ENCODE measurements at regions not wholly inside any gene's neighbourhood (a gene's known extent, or its start where the extent isn't known, plus 50 kb on each side); places are given as distances from the start of the nearest gene placed in this dataset.
A peak's percentile ranks its signal among the peaks of the same experiment; 100 is the strongest.
"Not testable (repeated sequence)": the region's sequence is repeated elsewhere in the genome, so short reads cannot be mapped to it uniquely, and the experiment has no call there.

DNA sequence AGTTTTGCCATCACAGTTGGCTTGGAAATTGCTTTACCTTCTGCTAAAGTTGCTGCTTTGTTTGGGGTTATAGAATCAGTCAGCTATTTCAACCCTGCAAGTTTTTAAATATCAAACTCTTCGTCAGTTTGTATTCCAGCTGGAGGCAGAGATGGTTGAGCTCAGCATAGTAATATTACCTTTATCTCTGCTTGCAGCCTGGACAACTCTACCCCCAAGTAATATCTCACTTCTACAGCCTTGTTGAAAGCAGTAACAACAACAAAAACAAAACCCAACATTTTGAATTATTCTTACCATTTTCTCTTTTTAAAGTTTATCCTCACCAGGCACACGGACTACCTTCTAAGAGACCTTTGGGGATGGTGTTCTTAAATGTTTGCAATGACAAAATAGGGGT is 239.1 kb upstream of the PHF14 start:
- no peak for DNase-seq (ENCODE audit: low read depth)

DNA sequence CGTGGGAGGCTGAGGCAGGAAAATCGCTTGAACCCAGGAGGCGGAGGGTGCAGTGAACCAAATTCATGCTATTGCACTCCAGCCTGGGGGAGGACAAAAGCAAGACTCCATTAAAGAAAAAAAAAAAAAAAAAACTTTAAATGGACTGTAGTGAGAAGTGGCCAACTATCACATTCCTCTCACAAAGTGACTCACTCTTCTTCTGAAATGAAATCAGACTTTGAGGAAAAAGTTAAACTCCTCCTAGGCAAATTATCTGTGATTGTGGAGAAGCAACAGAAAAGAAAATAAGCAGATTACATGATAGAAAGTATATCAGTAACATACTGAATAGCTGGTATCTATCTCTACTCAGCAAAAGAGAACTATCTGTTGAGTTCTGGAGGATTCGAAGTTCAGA is 234.3 kb upstream of the PHF14 start:
- DNase-seq (ENCODE audit: low read depth), result peak; percentile 53

DNA sequence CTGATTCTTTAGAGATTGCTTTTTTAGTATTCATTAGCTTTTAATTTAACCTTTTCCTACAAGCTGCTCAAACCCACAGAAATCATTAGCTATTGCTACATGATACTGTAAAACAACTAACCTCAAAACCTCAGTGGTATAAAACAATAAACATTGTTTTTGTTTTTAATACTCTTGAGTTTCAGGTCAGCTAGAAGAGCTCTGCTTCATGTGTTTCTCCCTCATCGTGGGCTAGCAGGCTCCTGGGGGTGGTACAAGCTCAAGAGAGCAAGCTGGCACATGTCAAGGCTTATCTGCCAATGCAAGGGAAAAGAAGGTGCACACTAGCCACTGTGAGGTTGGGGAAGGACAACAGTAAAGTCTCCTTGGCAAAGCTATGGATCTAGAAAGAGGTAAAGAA is 232.9 kb upstream of the PHF14 start:
- DNase-seq (ENCODE audit: low read depth), result no peak

DNA sequence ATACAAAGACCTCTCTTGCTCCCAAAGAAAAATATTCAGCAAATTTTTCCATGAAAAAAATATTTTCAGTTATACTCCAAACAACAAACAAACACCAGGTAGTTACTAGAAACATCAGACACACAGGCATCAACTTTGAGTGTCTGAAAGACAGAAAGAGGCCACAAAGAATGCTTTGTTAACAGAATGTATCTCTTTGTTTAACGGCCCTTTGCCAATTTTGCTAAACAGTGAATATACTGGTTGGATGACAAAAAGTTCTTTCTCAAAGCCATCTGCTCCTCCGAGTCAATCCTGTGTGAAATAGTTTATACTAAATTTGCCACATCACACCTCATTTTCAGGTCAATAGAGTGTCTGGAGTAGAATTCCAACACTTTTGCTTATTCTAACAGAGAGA is 216.7 kb upstream of the PHF14 start:
- DNase-seq (ENCODE audit: low read depth), result no peak

DNA sequence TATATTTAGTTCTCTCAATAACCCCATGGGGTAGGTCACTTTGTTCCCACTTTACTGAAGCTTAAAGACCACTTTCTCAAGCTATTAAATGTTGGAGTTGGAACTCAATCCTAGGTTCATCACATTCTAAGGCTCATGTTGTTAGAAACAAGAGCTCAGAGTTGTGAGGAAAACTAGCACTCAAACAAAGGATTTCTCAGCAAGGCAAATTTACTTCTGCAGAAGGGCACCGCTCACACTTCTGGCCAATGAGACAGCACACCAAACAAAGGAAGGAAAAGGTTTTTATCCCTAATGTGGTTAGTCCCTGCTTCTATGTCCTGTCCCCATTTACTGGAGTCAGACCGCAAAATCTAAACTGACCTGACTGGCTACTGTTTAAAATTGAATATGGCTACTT is 214.6 kb upstream of the PHF14 start:
- no peak for DNase-seq (ENCODE audit: low read depth)

DNA sequence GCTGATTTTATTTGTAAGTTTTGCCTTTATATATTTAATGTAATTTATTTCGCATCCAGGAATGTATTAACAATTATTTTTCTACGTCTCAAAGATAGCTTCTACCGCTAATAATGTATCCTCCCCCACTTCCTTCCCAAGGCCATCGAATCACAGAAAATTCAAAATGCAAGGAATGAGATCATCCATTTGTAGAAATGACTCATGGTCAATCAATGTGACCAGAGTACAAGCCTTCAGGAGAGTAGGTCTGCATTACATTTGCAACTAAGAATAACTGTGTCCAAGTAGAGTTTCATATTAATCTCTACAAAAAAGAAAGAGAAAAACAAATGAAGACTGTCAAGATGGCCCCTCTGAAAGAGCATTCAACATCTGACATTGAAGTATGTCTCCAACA is 205.9 kb upstream of the PHF14 start:
- peak; percentile 71 for DNase-seq (ENCODE audit: low read depth)

DNA sequence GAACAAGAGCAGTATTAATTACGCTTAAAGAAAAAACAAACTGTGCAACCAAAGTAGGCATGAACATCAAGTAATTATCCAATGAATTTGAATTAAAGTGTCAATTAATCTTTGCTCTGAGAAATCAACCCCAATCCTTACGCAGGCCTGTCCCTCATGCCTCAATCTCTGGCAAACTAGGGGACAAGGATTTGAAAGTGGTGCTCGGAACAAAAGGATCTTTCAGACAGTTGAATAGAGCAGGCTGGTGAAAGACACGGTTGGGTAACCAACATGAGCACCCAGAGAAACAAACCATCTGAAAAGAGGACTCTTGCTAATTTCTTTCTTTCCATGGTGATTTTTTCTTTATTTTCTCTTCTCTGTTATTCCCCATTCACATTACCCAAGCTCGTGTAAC is 203.5 kb upstream of the PHF14 start:
- no peak for DNase-seq (ENCODE audit: low read depth)

DNA sequence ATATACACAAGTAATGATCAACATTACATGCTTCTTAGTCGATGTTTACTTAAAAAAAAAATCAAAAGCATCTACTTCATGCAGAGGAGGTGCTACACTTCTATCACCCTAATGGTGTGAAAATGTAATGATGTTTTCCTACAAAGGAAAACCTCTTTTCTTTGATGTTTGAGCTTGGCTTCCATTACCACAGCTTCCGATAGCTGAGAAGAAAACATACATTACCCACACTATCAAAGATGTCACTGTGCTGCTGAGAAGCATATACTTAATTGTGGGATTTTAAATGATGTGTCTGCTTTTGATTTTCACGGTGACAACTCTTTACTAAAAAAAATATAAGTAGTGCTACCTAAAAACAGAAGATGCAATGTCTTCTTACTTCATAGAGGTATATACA is 200.2 kb upstream of the PHF14 start:
- DNase-seq (ENCODE audit: low read depth), result no peak

DNA sequence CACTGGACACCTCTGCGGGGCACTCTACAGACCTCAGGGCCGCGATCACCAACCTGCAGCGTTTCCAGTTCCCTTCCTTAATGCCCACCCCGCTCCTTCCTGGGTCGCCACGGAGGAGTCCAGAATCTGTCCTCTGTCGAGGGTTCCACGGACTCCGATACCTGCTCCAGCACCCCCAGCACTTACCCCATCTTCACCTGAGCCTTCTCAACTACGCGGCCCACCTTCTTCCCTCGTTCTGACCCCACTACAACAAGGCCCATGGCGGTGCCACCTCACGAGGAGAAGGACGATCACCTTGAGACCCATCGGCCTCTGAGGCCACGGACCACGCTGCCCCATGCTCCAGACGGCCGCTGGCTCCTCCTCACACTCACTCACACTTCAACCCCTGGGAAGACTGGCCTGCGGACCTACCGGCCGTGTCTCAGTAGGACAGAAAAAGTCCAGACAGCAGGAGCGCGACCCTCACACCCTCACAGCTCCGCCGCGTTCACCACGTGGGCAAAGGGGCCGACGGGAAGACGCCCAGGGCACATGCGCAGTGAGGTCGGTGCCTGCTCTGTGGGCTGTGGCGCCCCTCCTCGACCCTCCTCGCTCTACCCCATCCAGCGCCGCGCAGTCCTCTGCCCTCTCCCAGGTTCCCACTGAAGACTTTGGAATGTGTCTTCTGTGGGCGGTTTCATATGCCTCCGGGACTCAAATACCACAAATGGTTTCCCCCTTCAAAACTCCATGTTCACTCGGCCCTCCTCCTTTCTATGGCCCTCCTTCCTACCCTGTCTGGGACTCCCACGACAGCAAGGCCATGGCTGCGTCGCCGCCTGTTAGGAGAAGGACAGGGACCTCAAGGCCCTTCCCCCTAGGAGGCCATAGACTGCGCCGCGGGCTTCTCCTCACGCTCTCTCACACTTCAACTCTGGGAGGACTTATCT is 193.9 kb upstream of the PHF14 start:
- DNase-seq (ENCODE audit: low read depth), result no peak

DNA sequence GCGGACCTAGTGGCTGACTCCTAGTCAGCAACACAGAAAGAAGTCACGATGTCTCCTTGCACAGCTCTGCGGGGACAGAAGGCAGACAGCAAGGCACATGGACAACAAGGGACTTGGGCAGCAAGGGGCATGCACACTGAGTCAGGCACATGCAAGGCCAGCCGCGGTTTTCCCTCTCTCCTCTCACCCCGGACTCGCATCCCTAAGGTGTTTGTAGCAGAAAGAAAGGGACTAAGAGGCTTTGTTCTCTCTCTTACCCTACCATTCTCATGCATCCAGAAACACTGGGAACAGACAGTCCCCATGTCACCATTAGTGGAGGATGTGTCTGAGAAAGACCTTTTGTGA is 193.3 kb upstream of the PHF14 start:
- DNase-seq (ENCODE audit: low read depth), result no peak

DNA sequence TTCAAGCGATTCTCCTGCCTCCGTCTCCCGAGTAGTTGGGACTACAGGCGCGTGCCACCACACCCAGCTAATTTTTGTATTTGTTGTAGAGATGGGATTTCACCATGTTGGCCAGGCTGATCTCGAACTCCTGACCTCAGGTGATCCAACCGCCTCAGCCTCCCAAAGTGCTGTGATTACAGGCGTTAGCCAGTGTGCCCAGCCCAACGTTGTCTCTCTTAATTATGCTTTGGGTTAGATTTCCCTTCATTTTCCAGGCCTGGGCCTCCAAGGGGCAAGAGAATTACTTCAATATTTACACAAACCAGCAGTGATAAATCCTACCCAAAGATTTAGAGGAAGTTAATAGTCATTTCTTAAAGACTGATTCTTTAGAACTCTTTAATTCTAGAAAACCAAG is 186.7 kb upstream of the PHF14 start:
- DNase-seq (ENCODE audit: low read depth), result not testable (repeated sequence)

DNA sequence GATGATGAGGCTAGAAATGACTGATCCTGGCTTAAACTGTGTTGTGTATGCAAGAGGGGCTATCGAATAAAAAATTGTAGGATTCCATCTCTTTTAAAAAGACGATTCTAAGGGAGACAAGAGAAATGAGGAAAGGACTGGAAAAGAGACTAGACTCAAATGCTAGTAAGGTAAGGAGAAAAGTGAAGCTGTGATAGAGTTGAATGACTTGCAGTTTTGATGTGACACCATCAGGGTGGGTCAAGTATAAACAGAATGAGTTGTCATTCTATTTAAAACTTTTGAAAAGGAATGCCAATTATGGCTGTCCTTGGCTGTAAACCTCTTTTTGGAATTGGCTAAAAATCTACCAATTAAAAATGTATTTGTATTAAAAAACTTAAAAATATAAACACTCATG is 184.5 kb upstream of the PHF14 start:
- no peak for DNase-seq (ENCODE audit: low read depth)

DNA sequence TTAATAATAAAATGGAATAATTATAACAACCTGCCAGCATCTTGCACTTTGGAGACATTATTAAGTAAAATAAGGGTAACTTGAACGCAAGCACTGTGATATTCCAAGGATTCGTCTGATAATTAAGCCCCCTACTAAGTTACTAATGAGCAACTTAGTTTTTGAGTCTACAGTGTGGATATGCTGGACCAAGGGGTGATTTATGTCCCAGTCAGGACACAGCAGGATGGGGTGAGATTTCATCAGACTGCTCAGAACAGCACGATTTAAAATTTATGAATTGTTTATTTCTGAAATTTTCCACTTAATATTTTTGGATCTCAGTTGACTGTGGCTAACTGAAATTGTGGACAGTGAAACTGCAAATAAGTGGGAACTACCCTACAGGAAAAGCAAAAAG is 182.8 kb upstream of the PHF14 start:
- DNase-seq (ENCODE audit: low read depth), result no peak

DNA sequence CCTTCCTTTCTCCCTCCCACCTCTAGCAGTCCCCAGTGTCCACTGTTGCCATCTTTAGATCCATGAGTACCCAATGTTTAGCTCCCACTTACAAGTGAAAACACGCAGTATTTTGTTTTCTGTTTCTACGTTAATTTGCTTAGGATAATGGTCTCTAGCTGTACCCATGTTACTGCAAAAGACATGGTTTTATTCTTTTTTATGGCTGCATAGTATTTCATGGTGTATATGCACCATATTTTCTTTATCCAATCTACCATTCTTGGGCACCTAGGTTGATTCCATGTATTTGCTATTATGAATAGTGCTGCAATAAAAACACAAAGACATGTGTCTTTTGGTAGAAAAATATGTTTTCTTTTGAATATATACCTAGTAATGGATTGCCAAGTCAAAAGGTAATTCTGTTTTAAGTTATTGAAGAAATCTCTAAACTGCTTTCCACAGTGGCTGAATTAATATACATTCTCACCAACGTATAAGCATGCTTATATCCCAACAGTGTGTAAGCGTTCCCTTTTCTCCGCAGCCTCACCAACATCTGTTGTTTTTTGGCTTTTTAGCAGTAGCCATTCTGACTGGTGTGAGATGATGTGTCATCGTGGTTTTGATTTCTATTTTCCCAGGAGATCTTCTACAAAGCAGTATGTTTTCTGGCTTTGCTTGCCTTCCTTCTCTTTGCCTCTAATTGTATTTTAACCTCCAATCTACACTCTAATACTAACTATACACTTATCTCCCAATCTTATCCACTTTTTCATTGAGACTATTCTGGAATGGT is 179.5 kb upstream of the PHF14 start:
- DNase-seq (ENCODE audit: low read depth), result peak; percentile 44

DNA sequence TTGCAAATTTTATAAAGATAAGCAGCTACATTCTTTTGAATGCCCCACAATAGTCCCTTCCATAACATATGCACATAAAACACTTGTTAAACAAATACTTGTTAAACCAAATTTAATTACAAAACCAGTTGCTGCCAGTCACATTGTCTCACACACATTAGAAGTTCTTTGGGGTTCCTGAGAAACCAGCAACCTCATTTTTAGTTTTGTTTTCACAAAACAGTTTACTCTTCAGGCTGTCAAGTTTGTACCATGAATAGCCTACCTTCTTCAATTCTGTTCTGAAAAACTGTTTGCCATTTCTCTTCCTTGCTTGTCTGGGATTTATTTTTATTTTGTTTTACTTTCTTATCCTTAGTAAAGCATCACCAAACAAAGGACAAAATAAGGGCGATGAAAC is 176.5 kb upstream of the PHF14 start:
- DNase-seq (ENCODE audit: low read depth), result no peak

DNA sequence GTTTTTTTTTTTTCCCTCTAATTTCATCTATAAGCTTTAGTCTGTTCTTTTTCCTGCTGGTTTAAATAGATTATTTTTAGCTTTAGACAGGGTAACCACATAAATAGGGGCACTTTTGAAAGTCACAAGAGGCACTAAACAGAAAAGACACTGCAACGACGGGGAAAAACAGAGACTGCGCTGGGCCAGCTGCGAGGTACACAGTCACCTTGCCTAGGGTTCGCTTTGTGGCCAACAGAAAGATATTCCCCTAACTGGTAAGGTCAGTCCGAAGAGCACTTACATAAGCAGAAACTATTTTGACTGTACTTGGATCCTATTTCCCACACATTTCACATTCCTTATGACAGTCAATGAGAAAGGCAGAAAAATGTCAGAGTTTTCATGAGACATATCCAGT is 175.6 kb upstream of the PHF14 start:
- no peak for DNase-seq (ENCODE audit: low read depth)

DNA sequence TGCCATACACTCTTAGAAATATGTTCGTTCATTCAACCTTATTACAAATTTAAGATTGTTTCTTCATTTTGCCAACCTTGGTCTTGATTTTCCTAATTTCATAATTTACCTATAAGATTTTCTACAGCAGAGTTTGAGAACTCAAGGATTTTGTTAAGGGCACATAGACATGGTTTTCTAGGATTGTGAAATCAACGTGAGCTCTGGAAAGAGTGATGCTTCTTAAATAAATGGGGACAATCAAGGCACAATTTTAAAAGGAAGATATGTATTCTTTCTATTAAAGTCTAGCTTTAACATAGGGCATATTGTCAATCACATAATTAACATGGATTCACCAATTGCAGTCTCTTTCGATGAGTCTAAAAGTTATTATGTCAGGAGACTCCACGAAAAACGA is 174.2 kb upstream of the PHF14 start:
- DNase-seq (ENCODE audit: low read depth), result no peak

DNA sequence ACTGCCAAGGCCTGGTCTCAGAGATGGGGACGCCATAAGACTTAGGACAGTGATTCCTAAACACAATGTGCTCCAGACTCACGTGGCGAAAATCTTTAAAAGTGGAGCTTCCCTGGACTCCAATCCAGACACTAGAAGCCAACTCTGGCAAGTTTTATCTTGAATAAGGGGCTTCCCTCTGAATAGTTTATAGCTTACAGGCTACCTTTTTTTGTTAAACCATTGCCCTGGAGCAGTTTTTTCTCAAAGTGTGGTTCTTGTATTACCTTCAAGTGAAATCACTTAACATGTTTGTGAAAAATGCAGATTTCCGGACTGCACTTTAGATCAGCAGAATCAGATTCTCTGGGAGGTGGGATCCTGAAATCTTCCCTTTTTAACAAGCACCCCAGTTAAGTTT is 171.7 kb upstream of the PHF14 start:
- no peak for DNase-seq (ENCODE audit: low read depth)

DNA sequence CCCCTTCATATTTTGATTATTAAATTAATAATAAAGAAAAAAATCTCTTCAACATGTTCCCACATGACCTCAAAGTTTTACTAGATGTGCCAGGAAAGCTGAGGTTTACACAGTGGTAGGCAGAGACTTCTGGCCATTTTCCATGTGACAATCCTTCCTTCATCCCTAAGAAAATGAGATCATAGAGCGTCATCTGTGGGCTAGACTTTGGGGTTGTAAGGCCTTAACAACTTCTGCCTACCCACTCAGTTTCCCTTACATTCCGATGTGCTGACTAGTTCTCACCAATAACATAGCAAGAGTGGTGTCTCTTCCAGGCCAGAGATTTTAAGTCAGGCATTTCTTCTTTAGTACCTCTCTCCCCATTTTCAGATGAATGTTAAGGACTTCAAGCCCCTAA is 171.1 kb upstream of the PHF14 start:
- peak; percentile 93 for DNase-seq (ENCODE audit: low read depth)

DNA sequence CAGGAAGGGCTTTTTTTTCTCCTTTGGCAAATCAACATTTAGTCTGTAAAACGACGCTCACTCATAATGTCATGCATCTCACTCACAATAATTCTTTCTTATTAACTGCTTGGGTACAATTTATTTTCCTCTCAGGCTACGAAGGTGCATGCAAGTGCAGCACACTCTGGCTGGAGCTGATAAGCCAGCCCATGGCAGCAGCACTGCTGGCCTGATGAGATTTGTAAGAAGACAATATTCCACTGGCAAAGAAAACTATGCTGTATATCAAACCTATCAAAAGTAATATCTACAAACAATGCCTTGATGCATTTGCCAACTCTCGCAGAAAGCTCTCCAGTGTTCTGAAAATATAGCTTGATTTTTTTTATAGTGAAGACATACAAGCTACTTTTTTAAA is 170.0 kb upstream of the PHF14 start:
- DNase-seq (ENCODE audit: low read depth), result no peak

DNA sequence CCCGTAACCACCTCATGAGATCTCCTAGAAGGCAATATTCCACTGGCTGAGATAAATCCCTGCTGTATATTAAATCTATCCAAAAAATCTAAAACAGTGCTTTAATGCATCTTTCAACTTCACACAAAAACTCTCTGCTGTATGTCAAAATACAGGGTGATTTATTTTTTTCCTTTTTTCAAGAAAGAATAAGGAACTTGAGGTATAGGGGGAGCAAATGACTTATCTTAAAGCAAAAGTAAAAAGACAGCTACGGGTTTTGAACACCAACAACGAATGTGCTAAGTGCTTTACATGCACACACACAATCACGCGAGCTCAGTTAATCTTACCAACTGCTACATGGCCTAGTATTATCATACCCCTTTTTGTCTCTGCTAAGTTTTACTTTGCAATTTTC is 168.9 kb upstream of the PHF14 start:
- no peak for DNase-seq (ENCODE audit: low read depth)

DNA sequence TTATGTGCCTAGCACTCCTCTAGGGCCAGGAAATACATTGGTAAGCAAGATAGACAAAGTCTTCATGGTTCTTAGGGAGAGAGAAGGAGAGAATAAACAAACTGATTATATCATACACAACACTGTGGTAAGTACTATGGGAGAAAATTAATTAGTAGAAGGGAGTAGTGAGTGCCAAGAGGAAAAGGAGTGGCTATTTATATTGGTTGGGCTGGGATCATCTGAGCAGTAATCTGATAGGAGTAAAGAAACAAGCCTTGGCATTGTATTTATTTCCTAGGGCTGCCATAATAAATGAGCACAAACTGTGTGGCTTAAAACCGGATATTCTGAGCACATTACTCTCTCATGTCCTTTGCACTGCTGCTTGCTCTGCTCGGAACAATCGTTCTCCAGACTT is 158.1 kb upstream of the PHF14 start:
- no peak for DNase-seq (ENCODE audit: low read depth)

DNA sequence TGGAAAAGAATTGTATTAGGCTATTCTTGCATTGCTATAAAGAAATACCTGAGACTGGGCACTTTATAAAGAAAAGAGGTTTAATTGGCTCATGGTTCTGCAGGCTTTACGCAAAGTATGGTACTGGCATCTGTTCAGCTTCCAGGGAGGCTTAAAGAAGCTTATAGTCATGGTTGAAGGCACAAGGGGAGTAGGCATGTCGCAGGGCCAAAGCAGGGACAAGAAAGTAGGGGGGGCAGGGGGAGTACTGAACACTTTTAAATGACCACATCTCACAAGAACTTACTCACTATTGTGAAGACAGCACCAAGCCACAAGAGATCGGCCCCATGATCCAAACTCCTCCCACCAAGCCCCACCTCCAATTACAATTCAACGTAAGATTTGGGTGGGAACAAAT is 152.5 kb upstream of the PHF14 start:
- no peak for DNase-seq (ENCODE audit: low read depth)
